H1 (cell line): ENCODE measurements at regions not wholly inside any gene's neighbourhood (a gene's known extent, or its start where the extent isn't known, plus 50 kb on each side); places are given as distances from the start of the nearest gene placed in this dataset.
"Not testable (repeated sequence)": the region's sequence is repeated elsewhere in the genome, so short reads cannot be mapped to it uniquely, and the experiment has no call there.

Experiments
- CTCF ChIA-PET: fragments of 300-600 bp; sonication (Branson Sonifier 250); formaldehyde crosslinking; loops from one replicate; lab custom pipeline; 2021; ENCODE audit not compliant: partially characterized antibody; lab: Charles Lee
- POLR2A ChIA-PET: fragments of 300-600 bp; sonication (Branson Sonifier 250); formaldehyde crosslinking; loops from one replicate; lab custom pipeline; 2021; ENCODE audit warnings: inconsistent platforms; ENCODE audit not compliant: partially characterized antibody; lab: Charles Lee
- DNase-seq, 2 experiments: peaks; one replicate each; pipeline versions ENCODE4 v3.0.0 to v3.0.0-alpha.2; 2010 to 2022; ENCODE audit warnings: low spot score in 2 of 2, low read depth in 1 of 2, mixed read lengths in 1 of 2
- FAIRE-seq: peaks from 2 replicates; lab custom pipeline; 2011; peaks lifted over from hg19 to GRCh38; lab: Jason Lieb, UNC
- H2AFZ ChIP-seq: 2 replicates; pipeline ENCODE4 v1.8.1; 2012; ENCODE audit warnings: low read length, inconsistent platforms
- H2AK5ac ChIP-seq: 2 replicates; pipeline ENCODE4 v1.6.1; 2013; ENCODE audit warnings: low read depth, low read length
- H2BK120ac ChIP-seq: replicated peaks from 2 replicates; pipeline ENCODE3; 2013; ENCODE audit warnings: low read depth, low read length, inconsistent platforms
- H2BK12ac ChIP-seq: 2 replicates; pipeline ENCODE4 v1.6.1; 2013; ENCODE audit warnings: low read depth, low read length
- H2BK15ac ChIP-seq: 2 replicates; pipeline ENCODE4 v1.6.1; 2013; ENCODE audit warnings: low read length
- H2BK20ac ChIP-seq: 2 replicates; pipeline ENCODE4 v1.6.1; 2013; ENCODE audit warnings: low read length
- H2BK5ac ChIP-seq: 2 replicates; pipeline ENCODE4 v1.6.1; 2013; ENCODE audit warnings: low read depth, low read length
- H3K14ac ChIP-seq: 2 replicates; pipeline ENCODE4 v1.6.1; 2013; ENCODE audit warnings: inconsistent platforms; ENCODE audit not compliant: insufficient read length
- H3K18ac ChIP-seq: 2 replicates; pipeline ENCODE4 v1.6.1; 2013; ENCODE audit warnings: low read length; ENCODE audit errors: extremely low read depth
- H3K23ac ChIP-seq: 2 replicates; pipeline ENCODE4 v1.6.1; 2013; ENCODE audit warnings: inconsistent platforms; ENCODE audit not compliant: insufficient read length
- H3K23me2 ChIP-seq: 2 replicates; pipeline ENCODE4 v1.6.1; 2013; ENCODE audit warnings: low read depth, low read length
- H3K27ac ChIP-seq: 2 replicates; pipeline ENCODE4 v1.6.1; 2011; ENCODE audit warnings: low read depth, low read length, inconsistent platforms
- H3K27me3 ChIP-seq, 4 experiments: replicated peaks in 1 of 4; 1 replicate in 1 of 4; 2 replicates in 3 of 4; pipeline versions ENCODE4 v1.6.1 to v1.8.1; 2011 to 2013; ENCODE audit warnings: low read length in 3 of 4, mild to moderate bottlenecking in 3 of 4, inconsistent platforms in 2 of 4, mixed read lengths in 2 of 4, moderate library complexity in 1 of 4; ENCODE audit not compliant: control insufficient read depth in 3 of 4, insufficient read depth in 3 of 4; ENCODE audit errors: extremely low read depth in 1 of 4
- H3K36me3 ChIP-seq, 4 experiments: 2 replicates each; pipeline versions ENCODE4 v1.6.1 to v1.8.1; 2011 to 2013; ENCODE audit warnings: mild to moderate bottlenecking in 4 of 4, low read length in 3 of 4, moderate library complexity in 2 of 4, control low read depth in 1 of 4, inconsistent platforms in 1 of 4; ENCODE audit not compliant: insufficient read depth in 4 of 4, control insufficient read depth in 2 of 4
- H3K4ac ChIP-seq: replicated peaks from 2 replicates; pipeline ENCODE3; 2013; ENCODE audit warnings: low read length, low read depth, mixed read lengths, inconsistent platforms; ENCODE audit not compliant: insufficient read length
- H3K4me1 ChIP-seq, 4 experiments: replicated peaks in 1 of 4; 1 replicate in 1 of 4; 2 replicates in 3 of 4; pipeline versions ENCODE4 v1.6.1 to v1.8.1; 2011 to 2013; ENCODE audit warnings: low read length in 3 of 4, inconsistent platforms in 2 of 4, mixed read lengths in 1 of 4; ENCODE audit not compliant: insufficient read depth in 4 of 4, control insufficient read depth in 3 of 4
- H3K4me2 ChIP-seq, 2 experiments: 2 replicates each; pipeline versions ENCODE4 v1.6.1 to v1.8.1; 2011 to 2013; ENCODE audit warnings: low read depth in 2 of 2, low read length in 2 of 2, control low read depth in 1 of 2, inconsistent platforms in 1 of 2, mild to moderate bottlenecking in 1 of 2; ENCODE audit not compliant: insufficient read depth in 1 of 2
- H3K4me3 ChIP-seq, 4 experiments: fragments of 200-600, 300-600 bp in 1 of 4; sonication (generic), shearing (Covaris generic), sonication (Bioruptor Twin) in 1 of 4; 2 replicates each; pipeline versions ENCODE4 v1.5.1 to v1.8.1; 2011 to 2016; ENCODE audit warnings: low read length in 4 of 4, low read depth in 3 of 4, control low read depth in 2 of 4, inconsistent platforms in 2 of 4, mild to moderate bottlenecking in 2 of 4, mixed read lengths in 1 of 4, moderate library complexity in 1 of 4; ENCODE audit not compliant: insufficient read depth in 2 of 4; ENCODE audit errors: extremely low read depth in 1 of 4
- H3K56ac ChIP-seq: replicated peaks from 2 replicates; pipeline ENCODE3; 2013; ENCODE audit warnings: low read depth, mild to moderate bottlenecking, mixed read lengths, low read length, inconsistent platforms; ENCODE audit not compliant: insufficient read length
- H3K79me1 ChIP-seq: 2 replicates; pipeline ENCODE4 v1.6.1; 2013; ENCODE audit warnings: low read depth, low read length, control low read depth
- H3K79me2 ChIP-seq, 2 experiments: 2 replicates each; pipeline versions ENCODE4 v1.6.1 to v1.8.1; 2012 to 2013; ENCODE audit warnings: low read length in 2 of 2, mild to moderate bottlenecking in 2 of 2, inconsistent platforms in 1 of 2; ENCODE audit not compliant: insufficient read depth in 2 of 2, control insufficient read depth in 1 of 2
- H3K9ac ChIP-seq, 4 experiments: replicated peaks in 1 of 4; 1 replicate in 1 of 4; 2 replicates in 3 of 4; pipeline versions ENCODE4 v1.6.1 to v1.8.1; 2011 to 2013; ENCODE audit warnings: low read depth in 3 of 4, low read length in 3 of 4, control low read depth in 2 of 4, mild to moderate bottlenecking in 2 of 4, moderate library complexity in 2 of 4, inconsistent platforms in 1 of 4; ENCODE audit errors: extremely low read depth in 1 of 4
- H3K9me3 ChIP-seq, 2 experiments: 2 replicates each; pipeline versions ENCODE4 v1.6.1 to v1.8.1; 2012 to 2013; ENCODE audit warnings: mild to moderate bottlenecking in 2 of 2, moderate library complexity in 2 of 2, control low read depth in 1 of 2, inconsistent platforms in 1 of 2, low read depth in 1 of 2, low read length in 1 of 2, mixed read lengths in 1 of 2; ENCODE audit not compliant: insufficient read depth in 2 of 2
- H4K20me1 ChIP-seq, 2 experiments: replicated peaks in 1 of 2; 2 replicates each; pipeline versions ENCODE3 to v1.8.1; 2011 to 2013; ENCODE audit warnings: inconsistent platforms in 2 of 2, low read length in 2 of 2, mild to moderate bottlenecking in 1 of 2; ENCODE audit not compliant: insufficient read depth in 2 of 2, control insufficient read depth in 1 of 2
- H4K5ac ChIP-seq: 2 replicates; pipeline ENCODE4 v1.6.1; 2013; ENCODE audit warnings: low read length, low read depth, mixed read lengths, inconsistent platforms; ENCODE audit not compliant: insufficient read length
- H4K8ac ChIP-seq: 2 replicates; pipeline ENCODE4 v1.8.0; 2013; ENCODE audit warnings: mild to moderate bottlenecking, moderate library complexity, low read length, inconsistent platforms; ENCODE audit not compliant: insufficient read depth; ENCODE audit errors: extremely low read depth
- H4K91ac ChIP-seq: replicated peaks from 2 replicates; pipeline ENCODE3; 2013; ENCODE audit warnings: low read length, mixed read lengths, inconsistent platforms; ENCODE audit not compliant: insufficient read length
- WGBS, 2 experiments: shearing (Covaris generic) in 1 of 2; methylation state at CpG; one replicate each; pipeline versions ENCODE4 v1.1.6 to v1.1.7; 2013 to 2015; ENCODE audit warnings: low lambda C conversion rate in 2 of 2, mixed read lengths in 2 of 2, inconsistent platforms in 1 of 2, low coverage in 1 of 2, missing lambda C conversion rate in 1 of 2; ENCODE audit not compliant: insufficient replicate concordance in 2 of 2, insufficient coverage in 1 of 2, insufficient read length in 1 of 2; ENCODE audit errors: extremely low coverage in 1 of 2, missing lambda C conversion rate in 1 of 2; 5-methylcytosine and 5-hydroxymethylcytosine counted together

- H3K36me3 ChIP-seq, H2BK20ac ChIP-seq, H2BK5ac ChIP-seq, H3K79me1 ChIP-seq, H3K27ac ChIP-seq, H3K23me2 ChIP-seq, H3K27me3 ChIP-seq, H4K20me1 ChIP-seq, H2BK12ac ChIP-seq, H2AK5ac ChIP-seq, H2BK120ac ChIP-seq, H3K9ac ChIP-seq, H4K5ac ChIP-seq, H3K79me2 ChIP-seq, H2AFZ ChIP-seq, H3K4me3 ChIP-seq, H3K4me1 ChIP-seq, H3K4ac ChIP-seq, H3K9me3 ChIP-seq, H3K18ac ChIP-seq, H3K56ac ChIP-seq, FAIRE-seq, POLR2A ChIA-PET, DNase-seq, H3K23ac ChIP-seq, H2BK15ac ChIP-seq, H4K91ac ChIP-seq, H3K4me2 ChIP-seq, CTCF ChIA-PET, H3K14ac ChIP-seq, H4K8ac ChIP-seq: not testable (repeated sequence)
- 94% methylated on average over 9 of the region's 9 CpGs; no CpG with 5 or more reads in 1 of the 2 experiments for WGBS, 2 experiments
These were observed 435.8 kb upstream of the ZP4 start for GRCh38 chr1:238326479-238326878.
